GM20000 (cell line): ENCODE measurements at regions not wholly inside any gene's neighbourhood (a gene's known extent, or its start where the extent isn't known, plus 50 kb on each side); places are given as distances from the start of the nearest gene placed in this dataset.

ENCODE experiments used
- DNase-seq: peaks from one replicate; pipeline ENCODE4 v3.0.0; 2012; ENCODE audit warnings: low spot score
- CTCF ChIP-seq: IDR thresholded peaks from 2 replicates; pipeline ENCODE4 v1.5.1; 2012; ENCODE audit warnings: mild to moderate bottlenecking, control low read depth; ENCODE audit errors: extremely low read depth, missing control alignments

GRCh38 chr3:22526266-22526837 lies 676.8 kb upstream of the UBE2E2 start:
- no peak for DNase-seq
- TF ChIP-seq CTCF, result no peak

GRCh38 chr3:22536541-22536940 lies 666.6 kb upstream of the UBE2E2 start:
- TF ChIP-seq CTCF, result no peak
- no peak for DNase-seq

- TF ChIP-seq CTCF, result no peak
- no peak for DNase-seq
These were observed 665.6 kb upstream of the UBE2E2 start for GRCh38 chr3:22537560-22537959.

GRCh38 chr3:22542311-22542710 lies 660.8 kb upstream of the UBE2E2 start:
- no peak for DNase-seq
- no peak for TF ChIP-seq CTCF

- no peak for TF ChIP-seq CTCF
- DNase-seq, result no peak
These were observed 647.2 kb upstream of the UBE2E2 start for GRCh38 chr3:22555753-22556435.

- TF ChIP-seq CTCF, result no peak
- DNase-seq, result no peak
These were observed 637.7 kb upstream of the UBE2E2 start for GRCh38 chr3:22565393-22565792.

GRCh38 chr3:22568285-22568684 lies 634.8 kb upstream of the UBE2E2 start:
- TF ChIP-seq CTCF, result no peak
- no peak for DNase-seq
